HEK293T (cell line): ENCODE measurements at regions not wholly inside any gene's neighbourhood (a gene's known extent, or its start where the extent isn't known, plus 50 kb on each side); places are given as distances from the start of the nearest gene placed in this dataset.
"Not testable (repeated sequence)": the region's sequence is repeated elsewhere in the genome, so short reads cannot be mapped to it uniquely, and the experiment has no call there.

Experiments used
- CTBP1 ChIP-seq: fragments of 450-650 bp; IDR thresholded peaks from 2 replicates; pipeline ENCODE4 v1.6.1; 2016; ENCODE audit warnings: borderline replicate concordance
- SP1 ChIP-seq: fragments of 450-650 bp; IDR thresholded peaks from 2 replicates; pipeline ENCODE4 v1.6.1; 2017
- TARDBP ChIP-seq: fragments of 450-650 bp; IDR thresholded peaks from 2 replicates; pipeline ENCODE4 v1.6.1; 2016

DNA sequence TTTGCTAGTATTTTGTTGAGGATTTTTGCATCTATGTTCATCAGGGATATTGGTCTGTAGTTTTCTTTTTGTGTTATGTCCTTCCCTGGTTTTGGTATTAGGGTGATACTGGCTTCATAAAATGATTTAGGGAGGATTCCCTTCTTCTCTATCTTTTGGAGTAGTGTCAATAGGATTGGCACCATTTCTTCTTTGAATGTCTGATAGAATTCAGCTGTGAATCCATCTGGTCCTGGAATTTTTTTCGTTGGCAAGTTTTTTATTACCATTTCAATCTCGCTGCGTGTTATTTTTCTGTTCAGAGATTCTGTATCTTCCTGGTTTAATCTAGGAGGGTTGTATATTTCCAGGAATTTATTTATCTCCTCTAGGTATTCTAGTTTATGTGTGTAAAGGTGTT is 234.3 kb downstream of the OXSM start:
- not testable (repeated sequence) for TF ChIP-seq CTBP1, SP1, TARDBP
